Lower lobe of right lung (tissue), 2 donors: ENCODE measurements at regions not wholly inside any gene's neighbourhood (a gene's known extent, or its start where the extent isn't known, plus 50 kb on each side); places are given as distances from the start of the nearest gene placed in this dataset.

Source experiments
- ATAC-seq, 2 donors: fragments of 200-7000 bp; cut with Tn5 transposase; one replicate each; pipeline ENCODE4 v1.9.1; 2020 to 2022; ENCODE audit warnings: mild to moderate bottlenecking in 2 of 2, moderate library complexity in 2 of 2
- DNase-seq: peaks from one replicate; pipeline ENCODE4 v3.0.0-alpha.2; 2020
- H3K27ac ChIP-seq: fragments of 200-600 bp; one replicate; pipeline ENCODE4 v1.8.0; 2022
- H3K27me3 ChIP-seq: fragments of 200-600 bp; one replicate; pipeline ENCODE4 v1.8.0; 2022; ENCODE audit warnings: low read depth
- H3K36me3 ChIP-seq: fragments of 200-600 bp; one replicate; pipeline ENCODE4 v1.8.0; 2022; ENCODE audit warnings: mild to moderate bottlenecking
- H3K4me1 ChIP-seq: fragments of 200-600 bp; one replicate; pipeline ENCODE4 v1.8.0; 2022
- H3K4me3 ChIP-seq: fragments of 200-600 bp; one replicate; pipeline ENCODE4 v1.8.0; 2022; ENCODE audit warnings: mild to moderate bottlenecking
- H3K9me3 ChIP-seq: fragments of 200-600 bp; one replicate; pipeline ENCODE4 v1.8.0; 2022
- intact Hi-C: fragments of 100-400 bp; cut with DNase I; formaldehyde crosslinking; loops from one replicate; pipeline ENCODE4 v1.11.0; 2022
- TF ChIP-seq, protein P1 (sequence below): fragments of 200-600 bp; IDR thresholded peaks from one replicate; pipeline ENCODE4 v1.8.0; 2022; ENCODE audit warnings: antibody characterized with exemption, mild to moderate bottlenecking
- donor health status: DM: no; HTN: yes; CAD: no; lungs with severe emphysema.

DNA sequence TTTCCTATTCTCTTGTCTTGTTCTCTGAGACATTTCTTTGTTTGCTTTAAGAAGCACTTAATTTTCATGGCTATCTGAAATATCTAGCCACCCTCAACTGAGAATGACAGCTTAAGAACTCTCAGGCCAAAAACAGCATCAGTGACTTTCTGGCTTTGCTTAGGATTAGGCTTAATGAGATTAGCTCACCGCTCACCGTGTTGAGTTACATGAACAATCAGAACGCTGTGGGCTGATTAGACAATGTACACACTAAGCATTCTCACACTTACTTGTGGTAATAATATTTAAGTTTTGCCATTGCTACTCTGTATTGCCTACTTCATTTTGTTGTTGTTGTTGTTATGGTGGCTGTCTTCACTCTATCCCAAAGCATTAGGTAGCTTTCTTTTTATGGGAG lies 1283.6 kb downstream of the UQCRFS1 start:
- Histone ChIP-seq H3K36me3 (no peaks in the 10 kb centered on the region), H3K27me3 (no peaks in the 10 kb centered on the region), H3K9me3 (no peaks in the 10 kb centered on the region), H3K4me1 (no peaks in the 10 kb centered on the region), H3K27ac (no peak overlapping the region), H3K4me3 (no peak overlapping the region)
- TF ChIP-seq, protein P1, sequence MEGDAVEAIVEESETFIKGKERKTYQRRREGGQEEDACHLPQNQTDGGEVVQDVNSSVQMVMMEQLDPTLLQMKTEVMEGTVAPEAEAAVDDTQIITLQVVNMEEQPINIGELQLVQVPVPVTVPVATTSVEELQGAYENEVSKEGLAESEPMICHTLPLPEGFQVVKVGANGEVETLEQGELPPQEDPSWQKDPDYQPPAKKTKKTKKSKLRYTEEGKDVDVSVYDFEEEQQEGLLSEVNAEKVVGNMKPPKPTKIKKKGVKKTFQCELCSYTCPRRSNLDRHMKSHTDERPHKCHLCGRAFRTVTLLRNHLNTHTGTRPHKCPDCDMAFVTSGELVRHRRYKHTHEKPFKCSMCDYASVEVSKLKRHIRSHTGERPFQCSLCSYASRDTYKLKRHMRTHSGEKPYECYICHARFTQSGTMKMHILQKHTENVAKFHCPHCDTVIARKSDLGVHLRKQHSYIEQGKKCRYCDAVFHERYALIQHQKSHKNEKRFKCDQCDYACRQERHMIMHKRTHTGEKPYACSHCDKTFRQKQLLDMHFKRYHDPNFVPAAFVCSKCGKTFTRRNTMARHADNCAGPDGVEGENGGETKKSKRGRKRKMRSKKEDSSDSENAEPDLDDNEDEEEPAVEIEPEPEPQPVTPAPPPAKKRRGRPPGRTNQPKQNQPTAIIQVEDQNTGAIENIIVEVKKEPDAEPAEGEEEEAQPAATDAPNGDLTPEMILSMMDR, result no peak
- intact Hi-C loops, result no loop called here
- ATAC-seq (no peak), DNase-seq (no peak)

DNA sequence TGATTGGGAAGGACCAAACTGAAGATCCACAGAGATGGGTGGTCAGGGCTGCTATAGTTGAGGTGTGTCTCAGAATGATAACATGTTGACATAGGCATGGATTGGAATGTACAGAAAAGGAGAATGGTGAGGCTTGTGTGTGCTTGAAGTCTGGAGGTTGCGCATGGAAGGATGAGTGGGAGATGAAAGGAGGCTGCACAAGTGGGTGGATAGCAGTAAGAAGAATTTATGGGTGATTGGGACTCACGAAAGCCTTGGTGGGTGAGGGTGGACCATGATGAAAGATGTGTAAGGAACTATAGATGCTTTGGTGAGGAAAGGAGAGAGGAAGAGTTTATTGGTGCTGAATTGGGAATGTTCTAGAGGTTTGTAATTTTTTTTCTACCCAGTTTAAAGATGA lies 1287.7 kb downstream of the UQCRFS1 start:
- TF ChIP-seq, protein P1, result no peak
- Histone ChIP-seq H3K4me3 (no peak overlapping the region), H3K9me3 (no peaks in the 10 kb centered on the region), H3K36me3 (no peaks in the 10 kb centered on the region), H3K4me1 (no peaks in the 10 kb centered on the region), H3K27ac (no peak overlapping the region), H3K27me3 (no peaks in the 10 kb centered on the region)
- intact Hi-C loops, result no loop called here
- ATAC-seq, result no peak
- DNase-seq, result no peak

DNA sequence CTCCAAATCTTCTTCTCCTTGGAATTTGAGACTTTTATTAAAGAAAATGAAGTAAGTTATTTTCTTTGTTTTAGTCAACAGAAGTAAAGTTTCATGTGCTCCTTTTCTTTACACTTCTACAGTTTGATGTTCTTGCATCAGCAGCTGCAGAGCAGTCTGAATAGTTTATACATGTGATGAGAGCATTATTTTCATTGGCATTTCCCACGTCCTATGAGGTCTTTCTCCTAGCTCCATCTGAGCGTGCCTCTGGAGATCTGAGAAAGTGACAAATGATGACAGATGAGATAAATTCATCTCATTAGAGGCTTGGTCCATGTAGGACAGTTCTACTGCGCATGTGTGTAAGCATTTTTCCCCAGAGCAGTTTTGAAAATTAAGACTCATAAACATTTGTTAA lies 1290.0 kb downstream of the UQCRFS1 start:
- Histone ChIP-seq H3K9me3 (no peaks in the 10 kb centered on the region), H3K4me3 (no peak overlapping the region), H3K27ac (no peak overlapping the region), H3K4me1 (no peaks in the 10 kb centered on the region), H3K36me3 (no peaks in the 10 kb centered on the region), H3K27me3 (no peaks in the 10 kb centered on the region)
- no peak for ATAC-seq
- intact Hi-C loops, result no loop called here
- TF ChIP-seq, protein P1, result no peak
- DNase-seq, result no peak

DNA sequence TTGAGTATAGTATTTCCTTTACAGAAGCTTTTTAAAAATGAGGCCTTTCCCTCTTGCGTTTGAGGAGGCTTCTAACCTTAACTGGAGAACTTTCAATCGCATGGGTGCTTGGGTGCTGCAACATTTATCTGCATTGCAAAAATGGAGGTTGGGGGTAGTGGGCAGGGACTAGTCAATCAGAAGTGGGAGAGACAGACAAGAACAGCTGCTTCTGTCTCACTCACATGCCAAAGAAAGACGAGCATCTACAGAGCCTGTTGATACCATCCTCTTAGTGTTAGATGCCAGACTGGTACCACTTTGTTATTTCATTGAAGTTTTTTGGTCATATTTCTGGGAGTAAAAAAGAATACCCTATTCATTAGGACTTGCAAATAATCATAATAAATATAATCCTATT lies 1292.2 kb downstream of the UQCRFS1 start:
- H3K4me3 ChIP-seq, result no peak overlapping the region
- H3K9me3 ChIP-seq, result no peaks in the 10 kb centered on the region
- H3K27ac ChIP-seq, result no peak overlapping the region
- ATAC-seq, result no peak
- no peaks in the 10 kb centered on the region for H3K4me1 ChIP-seq
- no peaks in the 10 kb centered on the region for H3K36me3 ChIP-seq
- H3K27me3 ChIP-seq, result no peaks in the 10 kb centered on the region
- TF ChIP-seq, protein P1, result no peak
- intact Hi-C loops, result no loop called here
- no peak for DNase-seq

DNA sequence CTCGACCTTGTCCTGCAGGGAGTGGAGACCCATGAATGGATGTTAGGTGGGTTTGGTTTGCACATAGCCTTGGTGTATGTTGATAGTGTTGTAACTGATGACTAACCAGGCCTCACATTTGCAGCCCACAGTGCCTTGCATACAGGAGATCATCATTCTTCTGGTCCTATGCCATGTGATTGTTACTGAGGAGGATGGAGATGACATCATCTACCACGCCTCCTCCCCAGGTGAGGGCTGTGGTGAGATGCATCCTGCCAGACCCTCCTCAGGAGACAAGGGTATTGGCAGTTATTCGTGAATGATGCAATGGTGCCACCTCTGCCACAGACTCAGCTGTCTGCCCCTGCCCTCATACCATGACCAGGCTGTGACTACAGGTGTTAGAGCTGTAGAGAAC lies 1294.1 kb downstream of the UQCRFS1 start:
- Histone ChIP-seq H3K4me3 (no peak overlapping the region), H3K27ac (no peak overlapping the region)
- ATAC-seq, result no peak

More for the DNA sequence above, 1294.1 kb downstream of the UQCRFS1 start:
- no peaks in the 10 kb centered on the region for H3K27me3 ChIP-seq
- H3K4me1 ChIP-seq, result no peaks in the 10 kb centered on the region
- no peaks in the 10 kb centered on the region for H3K9me3 ChIP-seq
- intact Hi-C loops, result no loop called here
- H3K36me3 ChIP-seq, result no peaks in the 10 kb centered on the region
- TF ChIP-seq, protein P1, result no peak
- DNase-seq, result no peak
